GM21723 (cell line): ENCODE measurements at regions not wholly inside any gene's neighbourhood (a gene's known extent, or its start where the extent isn't known, plus 50 kb on each side); places are given as distances from the start of the nearest gene placed in this dataset.
A peak's percentile ranks its signal among the peaks of the same experiment; 100 is the strongest.
"Not testable (repeated sequence)": the region's sequence is repeated elsewhere in the genome, so short reads cannot be mapped to it uniquely, and the experiment has no call there.

ENCODE experiments used
- ATAC-seq: cut with Tn5 transposase; IDR thresholded peaks from one replicate; pipeline ENCODE4 v1.9.1; 2021; ENCODE audit warnings: mild to moderate bottlenecking, moderate library complexity; ENCODE audit not compliant: unreplicated experiment

DNA sequence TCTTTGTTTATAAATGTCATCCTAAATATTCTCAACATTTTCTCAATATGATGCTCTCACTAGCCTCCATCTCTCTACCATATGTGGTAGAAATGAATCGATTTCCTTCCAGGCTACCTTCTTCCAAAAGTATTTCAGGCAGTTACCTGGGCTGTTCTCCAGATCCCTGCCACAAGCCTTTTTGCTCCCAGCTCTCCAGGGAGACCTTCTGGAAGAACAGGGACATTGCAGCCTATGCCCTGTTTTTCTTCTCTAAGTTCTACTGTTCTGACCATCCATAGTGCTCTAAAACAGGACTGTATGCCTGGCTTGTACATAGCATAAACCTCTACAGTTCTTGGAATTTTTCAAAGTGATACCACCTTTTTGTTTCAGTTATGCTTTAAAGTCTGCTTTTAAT, 552.8 kb downstream of the ANKRD7 start:
- ATAC-seq = no peak

DNA sequence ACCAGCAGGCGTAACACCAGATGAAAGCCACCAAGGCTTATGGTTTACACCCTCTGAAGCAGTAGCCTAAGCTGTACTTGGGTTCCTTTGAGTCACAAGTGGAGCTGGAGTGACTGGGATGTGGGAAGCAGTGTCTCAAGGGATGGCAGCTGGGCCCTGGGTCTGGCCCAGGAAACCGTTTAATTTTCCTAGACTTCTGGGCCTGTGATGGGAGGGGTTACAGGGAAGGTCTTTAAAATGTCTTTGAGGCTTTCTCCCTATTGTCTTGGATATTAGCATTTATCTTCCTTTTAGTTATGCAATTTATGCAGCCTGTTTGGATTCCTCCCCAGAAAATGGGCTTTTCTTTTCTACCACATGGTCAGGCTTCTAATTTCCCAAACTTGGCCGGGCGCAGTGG, 568.2 kb downstream of the ANKRD7 start:
- no peak for ATAC-seq

DNA sequence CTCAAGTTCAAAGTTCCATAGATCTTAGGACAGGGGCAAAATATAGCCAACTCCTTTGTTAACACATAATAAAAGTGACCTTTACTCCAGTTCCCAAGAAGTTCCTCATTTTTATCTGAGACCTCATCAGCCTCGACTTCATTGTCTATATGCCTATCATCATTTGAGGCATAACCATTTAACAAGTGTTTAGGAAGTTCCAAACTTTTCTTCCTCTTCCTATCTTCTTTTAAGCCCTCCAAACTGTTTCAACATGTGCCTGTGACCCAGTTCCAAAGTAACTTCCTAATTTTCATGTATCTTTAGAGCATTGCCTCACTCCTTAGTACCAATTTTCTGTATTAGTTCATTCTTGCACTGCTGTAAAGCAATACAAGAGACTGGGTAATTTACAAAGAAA, 569.1 kb downstream of the ANKRD7 start:
- ATAC-seq = no peak

DNA sequence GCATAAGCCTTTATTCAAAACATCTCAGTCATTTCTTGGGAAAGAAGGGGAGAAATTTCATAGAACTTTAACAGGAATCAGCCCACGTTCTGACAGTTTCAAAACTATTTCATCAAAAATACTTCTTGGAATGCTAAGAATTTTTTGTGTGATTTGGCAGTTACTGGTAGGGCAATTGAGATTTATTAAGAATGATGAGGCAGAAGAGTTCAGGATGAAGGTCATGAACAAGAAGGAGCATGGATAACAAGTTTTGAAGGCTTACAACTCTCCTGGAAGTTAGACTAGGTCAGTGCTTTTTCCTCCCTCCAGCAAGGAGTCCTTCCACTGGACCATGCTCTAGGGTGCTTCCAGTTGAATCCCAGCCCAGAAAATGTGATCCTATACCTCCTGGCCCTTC, 569.9 kb downstream of the ANKRD7 start:
- no peak for ATAC-seq

DNA sequence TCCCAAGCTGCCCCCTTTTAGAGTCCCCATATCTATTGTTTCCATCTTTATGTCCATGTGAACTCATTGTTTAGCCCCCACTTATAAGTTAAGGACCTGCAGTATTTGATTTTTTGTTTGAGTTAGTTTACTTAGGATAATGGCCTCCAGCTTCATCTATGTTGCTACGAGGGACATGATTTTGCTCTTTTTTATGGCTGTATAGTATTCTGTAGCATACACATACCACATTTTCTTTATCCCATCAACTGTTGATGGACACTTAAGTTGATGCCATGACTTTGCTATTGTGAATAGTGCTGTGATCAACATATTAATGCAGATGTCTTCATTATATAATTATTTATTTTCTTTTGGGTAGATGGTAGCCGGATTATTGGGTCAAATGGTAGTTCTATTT, 576.9 kb downstream of the ANKRD7 start:
- ATAC-seq = no peak

DNA sequence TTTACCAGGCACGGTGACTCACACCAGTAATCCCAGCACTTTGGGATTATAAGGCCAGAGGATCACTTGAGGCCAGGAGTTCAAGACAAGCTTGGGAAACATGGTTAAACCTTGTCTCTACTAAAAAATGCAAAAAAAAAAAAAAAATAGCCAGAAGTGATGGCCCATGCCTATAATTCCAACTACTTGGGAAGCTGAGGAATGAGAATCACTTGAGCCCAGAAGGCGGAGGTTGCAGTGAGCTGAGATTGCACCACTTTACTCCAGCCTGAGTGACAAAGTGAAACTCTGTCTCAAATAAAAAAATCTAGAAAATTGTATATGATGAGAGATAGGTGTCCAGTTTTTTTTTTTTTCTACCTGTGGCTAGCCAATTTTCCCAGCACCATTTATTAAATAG, 578.2 kb downstream of the ANKRD7 start:
- ATAC-seq = no peak

DNA sequence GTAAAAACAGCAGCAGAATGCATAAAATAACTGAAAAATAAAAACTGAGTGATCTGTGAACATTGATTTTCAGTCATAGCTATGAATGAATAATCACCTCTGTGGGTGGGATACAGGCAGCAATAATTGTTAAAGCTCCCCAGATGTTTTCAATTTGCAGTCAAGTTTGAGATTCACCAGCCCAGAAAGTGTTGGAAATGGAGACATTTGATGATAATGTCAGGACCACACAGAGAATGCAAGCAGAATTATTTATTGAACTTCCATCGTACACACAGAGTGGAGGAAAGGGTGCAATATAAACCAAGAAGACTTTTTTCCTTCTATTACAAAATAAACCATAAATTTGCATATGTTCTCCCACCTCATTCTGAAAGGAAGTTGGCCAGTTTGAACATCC, 601.7 kb downstream of the ANKRD7 start:
- no peak for ATAC-seq

DNA sequence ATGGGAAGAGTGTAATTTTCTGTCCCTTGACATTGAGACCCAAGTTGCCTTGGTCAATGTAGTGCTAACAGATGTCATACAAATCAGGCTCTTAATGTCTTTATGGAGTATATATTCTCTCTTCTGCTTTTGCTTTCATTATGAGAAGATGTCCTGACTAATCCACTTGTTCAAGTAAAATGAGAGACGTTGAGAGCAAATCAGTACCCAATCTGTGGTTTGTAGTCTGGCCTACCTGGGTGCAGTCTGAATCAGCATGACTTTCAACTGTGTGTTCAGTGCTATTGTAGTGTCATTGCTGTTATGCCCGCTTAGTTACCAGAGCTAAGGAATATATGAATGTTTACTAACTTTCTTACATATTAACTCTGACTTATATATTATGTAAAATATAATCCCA, 612.4 kb downstream of the ANKRD7 start:
- peak; percentile 96 for ATAC-seq

DNA sequence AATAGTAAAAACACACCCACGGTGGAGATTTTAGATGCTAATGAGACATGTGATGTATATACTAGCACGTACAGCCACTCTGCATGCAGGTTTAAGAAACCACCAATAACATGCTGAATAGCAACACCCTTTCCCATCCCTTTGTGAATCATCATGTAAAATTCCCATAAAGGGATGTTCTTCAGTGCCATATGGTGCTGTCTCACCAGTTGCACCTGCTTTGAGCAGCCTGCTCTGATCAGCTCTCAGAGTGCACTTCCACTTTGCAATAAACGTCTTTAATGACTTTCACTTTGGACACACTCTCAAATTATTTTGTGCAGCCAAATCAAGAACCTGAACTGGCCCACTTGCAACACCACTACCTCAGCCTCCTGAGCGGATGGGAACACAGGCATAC, 615.0 kb downstream of the ANKRD7 start:
- no peak for ATAC-seq

DNA sequence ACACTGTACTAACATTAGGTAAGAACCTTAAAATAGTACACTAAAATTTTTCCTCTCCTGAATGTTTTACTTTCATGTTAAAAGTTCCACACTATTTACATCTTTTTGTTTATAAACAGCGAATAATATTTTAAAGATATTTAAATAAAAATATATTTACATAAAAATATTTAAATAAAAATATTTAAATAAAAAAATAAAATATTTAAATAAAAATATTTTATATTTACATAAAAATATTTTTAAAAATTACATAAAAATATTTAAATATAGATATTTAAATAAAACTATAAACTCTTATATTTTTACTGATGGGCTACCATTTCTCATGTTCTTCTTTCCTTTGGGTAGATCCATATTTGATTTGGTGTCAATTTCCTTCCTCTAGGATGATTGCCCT, 619.0 kb downstream of the ANKRD7 start:
- no peak for ATAC-seq

DNA sequence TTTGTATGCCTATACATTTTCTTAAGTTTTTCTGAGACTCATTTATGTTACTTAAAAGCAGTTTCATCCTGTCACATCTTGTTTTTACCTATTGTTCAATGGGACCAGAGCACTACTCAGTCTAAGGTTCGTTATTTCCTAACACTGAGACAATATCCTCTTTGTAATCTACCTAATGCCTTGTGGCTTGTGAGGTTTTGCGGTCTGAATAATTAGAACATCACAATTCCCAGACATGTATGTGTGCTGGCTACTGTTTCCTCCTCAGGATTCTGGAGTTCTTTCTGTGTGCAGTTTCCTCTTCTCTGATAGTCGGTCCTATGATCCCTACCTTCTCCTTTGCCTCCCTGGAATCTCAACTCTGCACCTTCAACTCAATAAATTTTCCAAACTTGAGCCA, 620.2 kb downstream of the ANKRD7 start:
- no peak for ATAC-seq

DNA sequence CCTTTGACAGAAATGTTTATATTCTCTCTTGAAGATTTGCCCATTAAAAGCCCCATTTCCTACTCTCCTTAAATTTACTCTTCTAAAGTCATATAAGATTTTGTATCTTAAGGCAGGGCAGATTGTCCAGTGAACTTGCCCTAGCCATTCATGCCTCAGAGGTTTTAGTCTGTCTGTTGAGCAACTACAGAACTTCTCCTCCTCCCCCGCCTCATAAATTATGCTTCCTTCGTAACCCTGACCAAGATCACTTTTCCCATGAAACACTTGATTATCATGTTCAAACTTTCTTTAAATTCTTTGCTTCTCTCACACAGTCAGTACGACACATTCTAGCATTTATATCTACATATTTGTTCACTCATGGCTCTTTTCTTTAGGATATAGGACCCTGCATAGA, 621.3 kb downstream of the ANKRD7 start:
- no peak for ATAC-seq

DNA sequence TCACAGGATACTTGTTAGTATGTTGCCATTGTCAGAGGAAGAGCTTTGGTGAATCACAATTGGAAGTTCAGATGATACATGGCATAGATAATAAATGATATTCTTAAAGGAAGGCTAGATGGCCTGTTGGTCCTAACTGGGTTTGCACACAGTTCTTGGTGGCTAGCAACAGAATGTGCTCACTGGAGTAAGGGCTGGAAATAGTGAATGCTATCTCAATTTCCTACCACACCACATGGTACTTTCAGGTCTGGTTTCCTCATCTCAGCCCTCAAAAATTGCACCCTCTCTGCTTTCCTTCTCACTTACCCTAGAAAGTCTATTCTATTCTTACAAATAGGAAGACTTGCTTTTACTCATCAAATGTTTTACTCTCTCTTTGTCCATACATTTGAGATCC, 622.5 kb downstream of the ANKRD7 start:
- no peak for ATAC-seq

DNA sequence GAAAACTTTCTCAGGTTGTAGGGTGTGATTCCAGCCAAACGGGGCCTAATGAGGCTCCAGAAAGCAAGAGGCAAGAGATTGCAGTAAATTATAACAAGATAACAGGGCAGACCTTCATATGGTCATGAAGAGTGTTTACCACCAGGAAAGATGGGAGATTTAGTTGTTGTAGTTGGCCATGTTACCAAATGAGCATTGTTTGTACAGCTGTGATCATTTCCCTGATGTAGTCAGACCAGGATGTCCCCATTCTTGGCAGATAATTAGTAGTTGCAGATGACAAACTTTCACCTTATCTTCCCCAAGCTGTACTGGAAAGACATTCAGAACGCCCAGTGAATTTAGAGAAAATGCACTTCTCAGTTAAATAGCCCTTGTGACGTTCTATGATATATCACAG, 630.8 kb downstream of the ANKRD7 start:
- no peak for ATAC-seq

DNA sequence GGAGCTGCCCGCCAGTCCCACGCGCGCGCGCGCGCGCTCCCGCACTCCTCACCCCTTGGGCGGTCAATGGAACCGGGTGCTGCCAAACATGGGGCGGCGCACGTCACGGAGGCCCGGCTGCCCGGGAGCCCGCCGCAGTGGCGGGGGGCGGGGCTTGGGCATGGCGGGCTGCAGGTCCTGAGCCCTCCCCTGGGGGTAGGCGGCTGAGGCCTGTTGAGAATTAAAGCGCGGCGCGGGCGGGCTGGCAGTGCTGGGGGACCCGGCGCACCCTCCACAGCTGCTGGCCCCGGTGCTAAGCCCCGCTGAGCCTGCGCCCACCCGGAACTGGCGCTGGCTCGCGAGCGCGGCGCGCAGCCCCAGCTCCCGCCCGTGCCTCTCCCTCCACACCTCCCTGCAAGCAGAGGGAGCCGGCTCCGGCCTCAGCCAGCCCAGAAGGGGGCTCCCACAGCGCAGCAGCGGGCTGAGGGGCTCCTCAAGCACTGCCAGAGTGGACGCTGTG, 634.2 kb downstream of the ANKRD7 start:
- no peak for ATAC-seq

DNA sequence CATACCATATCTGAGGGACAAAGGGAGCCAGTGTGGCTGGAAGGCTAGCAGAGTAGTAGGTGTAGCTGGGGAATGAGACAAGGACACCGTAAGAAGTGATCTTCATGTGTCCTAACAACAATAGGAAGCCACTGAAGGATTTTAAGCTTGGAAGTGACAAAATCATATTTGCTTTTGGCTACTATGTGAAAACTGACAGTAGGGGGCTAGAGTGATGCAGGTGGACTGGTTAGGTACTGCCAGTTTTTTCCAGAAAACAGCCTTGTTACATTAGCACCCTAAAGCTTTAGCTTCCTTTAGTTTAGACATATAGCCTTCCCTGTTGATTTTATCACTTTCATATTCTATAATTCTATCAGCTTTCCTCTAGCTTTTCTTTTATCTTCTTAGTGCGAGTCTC, 637.1 kb downstream of the ANKRD7 start:
- ATAC-seq = no peak

DNA sequence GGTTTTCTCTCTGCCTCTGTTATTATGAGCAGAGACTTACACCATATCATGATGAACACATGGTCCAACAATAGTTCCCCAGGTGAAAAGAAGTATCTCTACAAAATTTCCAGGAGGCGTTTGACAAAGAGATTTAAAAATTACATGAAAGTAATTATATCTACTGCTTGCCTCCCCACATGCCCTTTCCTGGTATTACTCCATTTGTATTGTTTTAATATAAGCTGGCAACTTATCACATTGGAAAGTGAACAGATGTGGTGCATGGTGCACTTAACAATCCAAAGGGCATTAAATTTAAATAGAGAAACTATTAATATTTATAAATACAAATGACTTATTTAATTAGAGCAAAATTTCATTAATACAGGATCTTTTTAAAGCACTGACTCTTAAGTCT, 638.2 kb downstream of the ANKRD7 start:
- ATAC-seq = no peak

DNA sequence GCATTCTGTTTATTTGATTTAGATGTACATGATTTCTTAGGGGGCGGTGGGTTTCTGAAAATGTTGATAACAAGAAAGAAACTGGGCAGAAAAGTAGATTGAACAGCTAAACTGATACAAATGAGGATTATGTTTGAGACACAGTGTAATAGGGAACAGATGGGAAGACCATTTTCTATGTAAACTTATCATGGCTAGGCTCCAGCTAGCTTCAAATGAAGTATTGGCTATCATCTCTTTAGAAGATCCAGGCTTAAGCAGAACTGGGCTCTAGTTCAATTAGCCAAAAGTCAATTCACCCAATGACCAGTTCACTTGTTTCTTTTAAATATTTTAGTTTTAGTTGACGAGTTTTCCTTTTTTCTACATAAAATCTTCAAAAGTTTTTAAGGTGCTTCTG, 639.5 kb downstream of the ANKRD7 start:
- no peak for ATAC-seq

DNA sequence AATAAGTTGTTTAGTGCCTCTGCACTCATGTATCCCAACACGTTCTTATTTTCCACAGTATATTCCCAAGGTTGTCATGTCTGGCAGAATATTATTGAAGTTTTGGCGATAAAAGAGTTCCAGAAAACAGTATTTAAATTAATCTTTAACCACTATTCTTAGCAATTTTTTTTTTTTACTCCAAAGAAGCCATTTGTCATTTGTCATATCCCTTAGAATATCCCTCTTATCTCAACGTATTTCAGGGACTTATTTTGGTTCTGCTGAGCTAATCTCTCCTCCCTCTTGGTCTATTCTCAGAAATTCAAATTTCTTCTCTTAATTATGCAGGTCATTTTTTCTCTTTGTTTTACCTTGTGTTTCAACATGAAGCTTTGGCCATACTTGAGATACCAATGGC, 643.4 kb downstream of the ANKRD7 start:
- ATAC-seq = no peak

DNA sequence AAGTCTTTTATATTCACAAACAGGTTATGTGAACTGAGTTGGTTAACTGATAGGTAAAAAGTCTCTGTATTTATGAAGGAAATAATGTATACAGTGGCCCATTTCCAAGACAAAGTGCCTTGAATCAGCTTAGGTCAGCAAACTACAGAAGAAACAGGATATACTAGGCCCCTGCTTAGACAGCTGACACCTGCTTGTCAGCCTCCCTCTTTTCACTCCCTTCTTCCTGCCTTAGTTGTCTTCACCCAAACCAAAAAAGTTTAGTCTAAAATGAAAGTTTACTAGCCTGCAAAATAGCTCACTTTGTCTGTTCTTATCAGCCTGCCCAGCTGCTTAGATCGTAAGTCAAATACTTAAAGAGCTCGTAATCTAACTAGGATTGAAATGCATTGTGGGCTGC, 644.6 kb downstream of the ANKRD7 start:
- ATAC-seq = not testable (repeated sequence)

DNA sequence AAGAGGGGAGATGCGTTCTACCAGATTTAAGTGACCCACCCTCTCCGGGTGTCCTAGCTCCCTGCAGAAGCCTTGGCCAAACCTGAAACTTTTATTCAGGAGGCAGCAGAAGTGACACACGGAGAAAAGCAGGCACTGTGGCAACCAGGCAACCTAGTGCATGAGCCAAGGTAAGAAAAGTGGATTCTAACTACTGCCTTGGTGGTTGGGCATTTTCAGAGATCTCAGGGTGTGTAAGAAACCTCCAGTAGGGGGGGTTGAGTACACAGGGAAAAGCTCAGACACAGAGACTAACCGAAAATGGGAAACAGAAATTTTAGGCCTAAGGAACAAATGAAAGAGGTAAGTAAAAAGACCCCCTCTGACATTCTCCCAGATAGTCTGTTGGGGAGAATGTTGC, 645.7 kb downstream of the ANKRD7 start:
- ATAC-seq = no peak

DNA sequence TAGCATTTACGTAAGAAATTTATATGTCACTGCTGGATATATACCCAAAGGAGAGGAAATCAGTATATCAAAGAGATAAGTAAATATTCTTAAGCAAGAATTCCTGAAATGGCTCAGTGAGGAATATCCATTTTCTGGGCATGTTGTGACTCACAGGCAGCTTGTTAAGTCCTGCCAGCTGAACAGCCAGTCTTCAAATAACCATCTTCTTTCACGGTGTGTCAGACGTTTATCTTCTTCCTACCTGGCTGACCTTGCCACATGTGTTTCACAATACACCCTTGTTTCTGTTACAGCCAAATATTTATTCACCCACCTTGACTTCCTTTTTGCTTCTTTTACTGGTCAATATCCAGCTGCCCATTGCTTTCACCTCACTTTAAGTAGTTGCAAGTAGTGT, 648.1 kb downstream of the ANKRD7 start:
- no peak for ATAC-seq

DNA sequence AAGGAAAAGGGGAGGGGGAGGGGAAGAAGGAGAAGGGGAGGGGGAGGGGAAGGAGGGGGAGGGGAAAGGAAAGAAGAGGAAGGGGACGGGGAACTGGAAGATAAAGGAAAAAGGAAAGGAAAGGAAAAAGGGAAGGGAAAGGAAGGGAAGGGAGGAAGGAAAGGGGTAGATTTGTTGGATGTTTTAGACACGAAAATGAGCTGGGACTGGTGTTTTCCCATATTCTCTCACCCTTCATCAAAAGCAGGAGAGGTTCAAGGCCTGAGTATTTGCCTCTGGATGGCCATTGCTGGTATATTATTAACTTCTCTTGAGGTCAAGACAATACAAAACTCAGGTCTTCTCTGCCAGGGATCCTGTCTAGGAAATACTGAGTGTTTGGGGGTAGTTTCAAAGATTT, 652.7 kb downstream of the ANKRD7 start:
- no peak for ATAC-seq

DNA sequence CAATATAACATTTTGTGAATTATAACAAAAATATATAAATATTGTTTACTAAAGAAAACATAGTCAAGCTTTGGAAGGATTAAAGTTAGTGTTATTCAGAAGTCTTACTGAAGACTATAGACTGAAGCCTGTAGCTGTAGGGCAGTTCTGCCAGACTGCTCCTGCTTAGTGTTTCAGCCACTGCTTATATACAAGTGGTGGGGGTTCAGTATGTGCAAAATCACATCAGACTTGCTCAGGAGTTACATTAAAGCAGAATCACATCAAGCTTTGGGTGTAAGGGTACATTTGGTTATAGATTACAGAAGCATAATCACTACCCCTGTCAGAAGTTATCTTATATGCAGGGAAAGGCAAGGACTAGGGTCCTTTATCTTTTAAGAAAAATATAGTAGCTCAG, 653.8 kb downstream of the ANKRD7 start:
- no peak for ATAC-seq
